HTR-8/SVneo (cell line): ENCODE measurements at regions not wholly inside any gene's neighbourhood (a gene's known extent, or its start where the extent isn't known, plus 50 kb on each side); places are given as distances from the start of the nearest gene placed in this dataset.
A peak's percentile ranks its signal among the peaks of the same experiment; 100 is the strongest.
"Not testable (repeated sequence)": the region's sequence is repeated elsewhere in the genome, so short reads cannot be mapped to it uniquely, and the experiment has no call there.

Experiments
- DNase-seq: peaks from one replicate; pipeline ENCODE4 v3.0.0; 2011; ENCODE audit warnings: low spot score, mixed read lengths; ENCODE audit not compliant: insufficient read length
- FAIRE-seq: peaks from 2 replicates; lab custom pipeline; 2011; peaks lifted over from hg19 to GRCh38; lab: Jason Lieb, UNC

- no peak for FAIRE-seq
- no peak for DNase-seq
Measured at GRCh38 chr9:102209176-102209575, 470.7 kb upstream of the GRIN3A start.

GRCh38 chr9:102206432-102206831 lies 468.0 kb upstream of the GRIN3A start:
- FAIRE-seq (no peak), DNase-seq (no peak)

- FAIRE-seq (no peak), DNase-seq (no peak)
Measured at GRCh38 chr9:102205251-102205650, 466.8 kb upstream of the GRIN3A start.

- no peak for FAIRE-seq
Measured at GRCh38 chr9:102202126-102202525, 463.7 kb upstream of the GRIN3A start.

GRCh38 chr9:102185962-102186361 lies 447.5 kb upstream of the GRIN3A start:
- DNase-seq, result no peak
- no peak for FAIRE-seq

More at GRCh38 chr9:102202126-102202525, 463.7 kb upstream of the GRIN3A start:
- DNase-seq, result no peak

- no peak for FAIRE-seq
- no peak for DNase-seq
Measured at GRCh38 chr9:102185371-102185770, 446.9 kb upstream of the GRIN3A start.

- FAIRE-seq (no peak), DNase-seq (peak; percentile 14)
Measured at GRCh38 chr9:102178811-102179210, 440.4 kb upstream of the GRIN3A start.

- FAIRE-seq, result not testable (repeated sequence)
Measured at GRCh38 chr9:102174202-102174601, 435.8 kb upstream of the GRIN3A start.

GRCh38 chr9:102164247-102164646 lies 425.8 kb upstream of the GRIN3A start:
- no peak for FAIRE-seq
- DNase-seq, result no peak

More at GRCh38 chr9:102174202-102174601, 435.8 kb upstream of the GRIN3A start:
- not testable (repeated sequence) for DNase-seq

GRCh38 chr9:102153081-102153480 lies 414.6 kb upstream of the GRIN3A start:
- DNase-seq, FAIRE-seq: not testable (repeated sequence)

GRCh38 chr9:102135768-102136167 lies 397.3 kb upstream of the GRIN3A start:
- FAIRE-seq (no peak), DNase-seq (no peak)

- DNase-seq (no peak), FAIRE-seq (no peak)
Measured at GRCh38 chr9:102124465-102124864, 386.0 kb upstream of the GRIN3A start.

GRCh38 chr9:102114557-102114956 lies 376.1 kb upstream of the GRIN3A start:
- DNase-seq (no peak), FAIRE-seq (no peak)

- DNase-seq (no peak), FAIRE-seq (no peak)
Measured at GRCh38 chr9:102113191-102113590, 374.7 kb upstream of the GRIN3A start.

- DNase-seq (no peak), FAIRE-seq (no peak)
Measured at GRCh38 chr9:102106439-102106838, 368.0 kb upstream of the GRIN3A start.

- no peak for FAIRE-seq
Measured at GRCh38 chr9:102101723-102102122, 363.3 kb upstream of the GRIN3A start.

GRCh38 chr9:102087141-102087540 lies 348.7 kb upstream of the GRIN3A start:
- DNase-seq, result no peak
- FAIRE-seq, result no peak

More at GRCh38 chr9:102101723-102102122, 363.3 kb upstream of the GRIN3A start:
- DNase-seq, result no peak

- DNase-seq, result no peak
- no peak for FAIRE-seq
Measured at GRCh38 chr9:102085548-102085947, 347.1 kb upstream of the GRIN3A start.

- FAIRE-seq, result no peak
- peak; percentile 7 for DNase-seq
Measured at GRCh38 chr9:102072059-102072764, 333.8 kb upstream of the GRIN3A start.

GRCh38 chr9:102069969-102070368 lies 331.5 kb upstream of the GRIN3A start:
- FAIRE-seq, result no peak
- no peak for DNase-seq

- FAIRE-seq, result no peak
- no peak for DNase-seq
Measured at GRCh38 chr9:102054811-102055210, 316.4 kb upstream of the GRIN3A start.

- FAIRE-seq (no peak), DNase-seq (no peak)
Measured at GRCh38 chr9:102049586-102050246, 311.3 kb upstream of the GRIN3A start.
